Erythroblast (primary cell): ENCODE measurements at regions not wholly inside any gene's neighbourhood (a gene's known extent, or its start where the extent isn't known, plus 50 kb on each side); places are given as distances from the start of the nearest gene placed in this dataset.

Source experiments
- GATA1 ChIP-seq: IDR thresholded peaks from 2 replicates; pipeline ENCODE4 v1.6.1; 2011; ENCODE audit warnings: low read depth, mild to moderate bottlenecking, control low read depth, low read length, moderate library complexity
- POLR2A ChIP-seq: IDR thresholded peaks from 2 replicates; pipeline ENCODE4 v1.6.1; 2011; ENCODE audit warnings: mild to moderate bottlenecking, low read length

DNA sequence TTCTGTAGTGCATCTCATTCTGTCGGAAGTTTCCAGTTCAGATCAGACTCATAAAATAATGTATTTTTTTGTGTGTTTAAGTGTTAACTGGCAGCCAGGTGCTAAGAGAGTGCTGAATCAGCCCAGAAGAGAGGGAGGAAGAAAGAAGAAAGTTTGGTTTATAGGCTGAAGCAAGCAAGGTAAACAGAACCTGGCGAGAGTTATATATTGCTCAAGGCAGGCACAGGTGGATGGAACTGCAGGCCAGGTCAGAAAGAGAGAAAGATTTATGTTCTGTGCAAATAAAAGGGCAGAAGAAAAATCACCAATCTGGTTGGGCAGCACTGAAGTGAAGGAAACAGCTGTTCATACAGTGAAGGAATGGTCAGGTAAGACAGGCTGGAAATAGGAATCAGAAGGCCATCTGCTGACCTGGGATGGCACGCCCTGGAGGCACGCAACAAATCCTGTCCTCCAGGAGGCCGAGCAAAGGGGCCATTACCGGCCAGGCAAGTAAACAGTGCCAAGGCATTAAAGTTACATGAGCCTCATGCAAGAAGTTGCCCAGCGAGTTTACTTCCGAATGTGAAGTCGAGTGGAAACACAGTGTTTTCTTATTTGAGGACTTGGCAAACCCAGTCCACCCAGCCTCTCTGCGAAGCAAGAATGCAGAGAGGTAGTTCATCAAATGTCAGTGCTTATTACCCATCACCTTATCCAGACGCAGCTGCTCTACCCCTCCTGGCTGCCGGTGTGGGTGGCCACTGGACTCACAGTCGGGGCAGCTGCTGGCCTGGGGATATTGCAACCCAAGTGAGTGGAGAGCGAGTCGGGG, 309.8 kb downstream of the VPS13C start:
- no peak for TF ChIP-seq POLR2A
- no peak for TF ChIP-seq GATA1
